Urothelium cell line (cell line): ENCODE measurements at regions not wholly inside any gene's neighbourhood (a gene's known extent, or its start where the extent isn't known, plus 50 kb on each side); places are given as distances from the start of the nearest gene placed in this dataset.

Source experiments
- DNase-seq: peaks from one replicate; pipeline ENCODE4 v3.0.0; 2011; ENCODE audit warnings: low spot score, mixed read lengths
- FAIRE-seq: peaks from 2 replicates; lab custom pipeline; 2011; peaks lifted over from hg19 to GRCh38; lab: Jason Lieb, UNC

GRCh38 chr12:127178463-127178862, 1088.5 kb upstream of the TMEM132C start:
- no peak for DNase-seq

GRCh38 chr12:127179176-127179575, 1087.8 kb upstream of the TMEM132C start:
- DNase-seq (no peak), FAIRE-seq (no peak)

More at GRCh38 chr12:127178463-127178862, 1088.5 kb upstream of the TMEM132C start:
- no peak for FAIRE-seq

DNA sequence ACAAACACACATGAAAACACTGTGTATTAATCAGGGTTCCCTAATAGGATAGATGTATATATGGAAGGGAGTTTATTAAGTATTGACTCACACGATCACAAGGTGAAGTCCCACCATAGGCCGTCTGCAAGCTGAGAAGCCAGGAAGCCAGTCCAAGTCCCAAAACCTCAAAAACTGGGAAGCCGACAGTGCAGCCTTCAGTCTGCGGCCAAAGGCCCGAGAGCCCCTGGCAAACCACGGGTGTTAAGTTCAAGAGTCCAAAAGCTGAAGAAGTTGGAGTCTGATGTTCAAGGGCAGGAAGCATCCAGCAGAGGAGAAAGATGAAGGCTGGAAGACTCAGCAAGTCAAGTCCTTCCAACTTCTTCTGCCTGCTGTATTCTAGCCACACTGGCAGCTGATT, 1085.0 kb upstream of the TMEM132C start:
- DNase-seq (no peak), FAIRE-seq (no peak)

DNA sequence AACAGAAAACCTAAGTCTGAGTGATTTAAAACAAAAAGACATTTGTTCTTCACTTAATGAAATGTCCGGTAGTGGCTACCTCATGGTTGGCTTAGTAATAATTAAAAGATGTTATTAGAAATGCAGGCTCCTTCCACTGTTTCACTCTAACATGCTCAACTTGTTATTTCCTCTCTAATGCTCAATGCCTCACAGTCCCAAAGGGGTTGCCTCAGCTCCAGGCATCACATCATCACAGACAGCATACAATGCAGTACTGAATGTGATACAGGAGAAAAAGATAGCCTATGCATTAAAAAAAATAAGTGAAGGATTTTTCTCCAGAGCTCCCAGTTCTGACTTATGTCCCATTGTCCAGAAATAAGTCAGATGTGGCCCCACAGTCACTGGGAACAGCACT, 1077.0 kb upstream of the TMEM132C start:
- no peak for FAIRE-seq
- no peak for DNase-seq

DNA sequence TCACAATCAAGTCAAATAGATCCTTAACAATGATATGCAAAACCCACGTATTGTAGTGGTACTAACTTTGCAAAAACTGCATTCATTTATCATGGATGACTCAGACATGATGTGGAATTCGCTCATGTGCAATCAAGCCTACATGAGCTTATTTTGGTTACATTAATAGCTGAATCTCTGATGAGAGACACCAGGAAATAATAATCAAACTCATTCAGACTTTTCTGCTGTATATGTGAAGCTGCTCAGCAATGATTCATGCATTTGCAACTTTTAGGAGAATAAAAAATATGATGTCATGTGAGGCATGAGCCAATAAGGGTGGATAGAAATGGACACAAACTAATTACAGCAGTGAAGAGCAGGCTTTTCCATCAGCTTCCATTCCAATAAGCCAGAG, 1075.8 kb upstream of the TMEM132C start:
- no peak for DNase-seq
- FAIRE-seq: no peak

GRCh38 chr12:127192391-127192790, 1074.6 kb upstream of the TMEM132C start:
- FAIRE-seq (no peak), DNase-seq (no peak)

DNA sequence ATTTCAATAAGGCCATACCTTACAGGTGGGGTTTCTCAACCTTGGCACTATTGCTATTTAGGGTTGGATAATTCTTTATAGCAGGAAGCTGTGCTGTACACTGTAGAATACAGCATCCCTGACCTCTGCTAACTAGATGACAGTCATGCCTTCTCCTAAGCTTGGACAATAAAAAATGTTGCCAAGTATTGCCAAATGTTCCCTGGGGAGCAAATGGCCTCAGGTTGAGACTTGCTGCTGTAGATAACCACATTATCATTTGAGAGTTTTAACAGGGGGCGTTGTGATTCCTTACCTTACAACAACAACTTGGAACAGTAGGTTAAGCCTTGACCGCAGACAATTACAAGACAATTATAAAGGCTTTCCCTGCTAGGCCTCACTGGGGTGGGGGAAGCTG, 1073.6 kb upstream of the TMEM132C start:
- no peak for FAIRE-seq
- DNase-seq: no peak

GRCh38 chr12:127194176-127194575, 1072.8 kb upstream of the TMEM132C start:
- DNase-seq (no peak), FAIRE-seq (no peak)

- DNase-seq (no peak), FAIRE-seq (no peak)
These were observed 1061.0 kb upstream of the TMEM132C start for GRCh38 chr12:127205781-127206555.

GRCh38 chr12:127209318-127209717, 1057.7 kb upstream of the TMEM132C start:
- no peak for FAIRE-seq
- no peak for DNase-seq

DNA sequence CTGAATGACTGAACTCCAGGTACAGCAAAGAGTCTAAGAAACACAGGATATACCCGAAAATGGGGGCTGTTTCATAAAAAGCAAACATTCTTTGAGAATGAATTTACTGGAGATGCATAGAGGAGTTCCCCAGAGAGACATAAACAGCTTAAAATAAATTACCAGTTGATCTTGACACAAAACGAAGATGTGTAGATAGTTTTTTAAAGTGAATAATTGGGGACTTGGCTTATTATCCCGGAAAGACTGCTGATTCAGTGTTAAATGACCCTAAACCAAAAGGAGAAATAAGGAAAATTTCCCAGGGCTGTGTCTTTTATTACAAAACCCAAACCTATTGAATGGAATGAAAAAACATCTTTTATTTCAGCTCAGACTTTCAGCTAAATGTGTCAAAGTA, 1052.8 kb upstream of the TMEM132C start:
- FAIRE-seq (no peak), DNase-seq (no peak)

GRCh38 chr12:127223011-127223410, 1044.0 kb upstream of the TMEM132C start:
- peak; percentile 53 for FAIRE-seq
- DNase-seq: no peak

DNA sequence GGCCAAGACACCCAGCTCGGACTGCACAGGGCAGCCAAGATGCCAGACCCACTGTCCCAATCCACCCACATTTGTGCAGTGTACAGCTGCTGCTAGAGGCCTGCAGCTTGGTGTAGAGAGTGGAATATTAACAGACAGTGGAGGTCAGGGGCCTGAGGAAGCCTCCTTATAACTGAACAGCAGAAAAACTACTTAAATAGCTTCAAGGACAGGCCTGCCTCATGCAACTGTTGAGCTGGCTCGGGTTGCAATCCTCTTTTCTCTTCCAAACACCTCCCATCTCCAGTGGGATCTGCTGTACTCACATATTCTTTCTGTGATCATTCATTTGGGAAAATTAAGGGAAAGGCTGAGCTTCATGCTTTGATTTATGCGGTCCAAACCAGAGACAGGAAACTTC, 1043.2 kb upstream of the TMEM132C start:
- FAIRE-seq: no peak
- DNase-seq: no peak

- peak; percentile 43 for DNase-seq
- no peak for FAIRE-seq
These were observed 1036.1 kb upstream of the TMEM132C start for GRCh38 chr12:127230843-127231260.

DNA sequence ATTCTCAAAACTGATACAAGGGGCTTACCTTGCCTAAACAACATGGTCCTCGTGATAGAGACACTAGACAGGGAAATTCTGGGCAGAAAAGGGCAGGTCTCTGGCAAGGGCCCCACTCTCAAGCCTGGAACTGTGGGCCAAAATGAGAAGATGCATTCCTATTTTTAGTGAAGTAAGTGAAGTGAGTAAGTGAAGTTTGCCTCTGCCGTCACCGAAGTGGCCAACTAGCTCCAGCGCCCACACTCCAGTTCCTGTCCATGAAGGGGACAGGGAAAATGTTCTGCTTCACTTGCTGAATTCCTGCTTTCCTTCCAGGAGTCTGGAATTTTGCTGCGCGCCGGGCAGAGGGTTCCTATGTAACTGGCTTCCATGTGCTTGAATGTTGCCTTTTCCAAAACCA, 1035.6 kb upstream of the TMEM132C start:
- DNase-seq: no peak
- FAIRE-seq: no peak

- DNase-seq (no peak), FAIRE-seq (no peak)
These were observed 1034.0 kb upstream of the TMEM132C start for GRCh38 chr12:127233016-127233415.

DNA sequence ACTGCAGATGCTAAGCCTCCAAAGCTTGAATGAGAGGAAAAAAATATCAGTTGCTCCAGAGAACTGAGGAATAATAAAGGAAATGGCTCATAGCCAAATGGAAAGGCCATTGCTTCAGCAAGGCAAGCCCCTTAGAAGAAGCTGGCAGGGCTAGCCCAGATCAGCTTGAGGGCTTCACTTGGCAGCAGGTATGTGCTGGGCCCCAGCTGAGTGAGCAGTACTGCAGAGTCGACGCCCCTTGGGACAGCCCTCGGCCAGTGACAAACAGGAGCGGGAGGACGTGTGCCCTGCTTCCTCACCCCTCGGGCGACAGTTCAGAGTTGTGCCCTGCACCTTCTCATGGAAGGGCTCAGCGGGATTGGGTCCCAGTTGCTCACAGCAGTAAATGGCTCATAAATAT, 1031.2 kb upstream of the TMEM132C start:
- no peak for FAIRE-seq
- no peak for DNase-seq

DNA sequence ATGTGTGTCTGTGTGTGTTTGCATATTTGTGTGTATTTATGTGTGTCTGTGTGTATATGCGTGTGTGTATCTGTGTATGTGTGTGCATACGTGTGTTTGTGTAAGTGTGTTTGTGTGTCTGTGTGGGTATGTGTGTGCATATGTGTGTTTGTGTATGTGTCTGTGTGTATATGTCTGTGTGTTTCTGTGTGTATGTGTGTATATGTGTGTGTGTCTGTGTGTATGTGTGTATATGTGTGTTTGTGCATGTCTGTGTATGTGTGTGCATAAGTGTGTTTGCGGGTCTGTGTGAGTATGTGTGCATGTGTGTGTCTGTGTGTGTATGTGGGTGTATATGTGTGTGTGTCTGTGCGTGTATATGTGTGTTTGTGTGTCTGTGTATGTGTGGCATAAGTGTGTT, 1030.5 kb upstream of the TMEM132C start:
- FAIRE-seq: peak; percentile 99
- no peak for DNase-seq

DNA sequence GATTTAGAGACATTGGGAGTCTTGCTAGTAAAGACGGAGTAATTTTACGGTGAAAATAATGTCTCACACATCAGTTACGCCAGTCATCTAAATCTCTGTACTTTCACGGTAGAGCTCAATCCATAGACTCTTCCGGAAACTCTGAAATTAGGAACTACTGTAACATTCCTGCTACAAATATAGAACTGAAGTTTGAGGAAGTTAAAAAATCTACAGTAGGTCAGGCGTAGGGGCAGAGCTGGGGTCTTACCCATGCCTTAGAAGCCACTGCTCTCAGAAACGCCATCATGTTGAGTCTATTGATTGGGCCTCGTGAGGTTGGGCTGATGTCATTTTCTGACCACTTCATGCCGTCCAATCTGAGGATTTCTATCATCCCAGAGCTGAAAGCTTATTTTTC, 1029.8 kb upstream of the TMEM132C start:
- no peak for DNase-seq
- FAIRE-seq: no peak

DNA sequence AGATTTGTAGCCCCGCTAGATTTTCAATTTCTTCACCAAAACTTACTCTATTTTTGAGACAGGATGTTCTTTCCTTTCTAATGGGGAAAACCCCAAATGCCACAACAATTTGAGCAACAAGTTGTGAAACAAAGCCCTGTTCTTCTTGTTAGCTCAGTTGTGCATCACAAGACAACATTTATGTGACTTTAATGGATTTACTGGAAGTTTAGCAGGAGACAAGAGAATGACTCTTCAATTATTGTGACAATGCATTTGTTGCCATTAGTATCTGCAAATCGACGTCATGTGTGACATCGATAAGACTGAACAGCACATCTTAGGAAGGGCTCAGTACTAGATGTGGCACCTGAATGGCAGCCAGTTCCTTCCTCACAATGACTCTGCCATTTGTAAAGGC, 1028.9 kb upstream of the TMEM132C start:
- FAIRE-seq: no peak
- DNase-seq: no peak

DNA sequence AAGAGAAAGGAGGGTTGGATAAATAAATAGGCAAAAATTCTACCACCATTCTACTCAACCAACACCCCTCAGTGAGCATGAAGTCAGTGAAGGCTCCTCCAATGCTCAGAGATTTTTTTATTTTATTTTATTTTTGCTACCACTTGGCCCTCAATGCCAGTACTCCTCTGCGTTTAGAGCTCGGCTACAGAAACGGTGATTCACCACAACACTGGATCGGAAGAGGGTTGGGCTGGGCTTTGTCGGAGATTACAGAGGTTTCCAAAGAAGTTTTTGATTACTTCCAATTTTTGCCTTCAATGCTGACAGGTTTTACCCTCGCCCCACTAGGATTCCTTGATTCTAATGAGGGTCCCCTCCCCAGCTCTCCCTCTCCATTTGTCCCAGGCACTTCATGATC, 1027.2 kb upstream of the TMEM132C start:
- FAIRE-seq (no peak), DNase-seq (peak; percentile 17)

- DNase-seq: no peak
These were observed 1026.6 kb upstream of the TMEM132C start for GRCh38 chr12:127240249-127240929.

More at GRCh38 chr12:127240249-127240929, 1026.6 kb upstream of the TMEM132C start:
- no peak for FAIRE-seq
